WTC11 (cell line): ENCODE measurements at regions not wholly inside any gene's neighbourhood (a gene's known extent, or its start where the extent isn't known, plus 50 kb on each side); places are given as distances from the start of the nearest gene placed in this dataset.

Experiments
- ATAC-seq: fragments of 200-7000 bp; cut with Tn5 transposase; 2 replicates; pipeline ENCODE4 v1.10.0; 2021; ENCODE audit warnings: mild to moderate bottlenecking, moderate library complexity
- CTCF ChIA-PET: fragments of 300-600 bp; sonication (Branson Sonifier 250); formaldehyde crosslinking; loops from one replicate; lab custom pipeline; 2021; ENCODE audit warnings: antibody characterized with exemption; lab: Charles Lee
- POLR2A ChIA-PET: fragments of 350-600 bp; sonication (Branson Sonifier 250); formaldehyde crosslinking; loops from one replicate; lab custom pipeline; 2021; ENCODE audit warnings: antibody characterized with exemption; lab: Charles Lee
- DNase-seq: peaks from one replicate; pipeline ENCODE4 v3.0.0; 2021; ENCODE audit warnings: low spot score
- H3K27ac Mint-ChIP-seq: 2 replicates; pipeline ENCODE4 v1.8.0; 2021; ENCODE audit warnings: mixed read lengths
- H3K27me3 Mint-ChIP-seq: 2 replicates; pipeline ENCODE4 v1.8.0; 2021; ENCODE audit warnings: low read depth, mild to moderate bottlenecking, moderate library complexity, mixed read lengths
- H3K36me3 Mint-ChIP-seq: 2 replicates; pipeline ENCODE4 v1.8.0; 2021; ENCODE audit warnings: mixed read lengths
- H3K4me1 Mint-ChIP-seq: 2 replicates; pipeline ENCODE4 v1.8.0; 2022; ENCODE audit warnings: mixed read lengths
- H3K4me3 Mint-ChIP-seq: 2 replicates; pipeline ENCODE4 v1.8.0; 2021; ENCODE audit warnings: mild to moderate bottlenecking, moderate library complexity, mixed read lengths
- H3K9me3 Mint-ChIP-seq: 2 replicates; pipeline ENCODE4 v1.8.0; 2021; ENCODE audit warnings: mixed read lengths
- CREM ChIP-seq: sonication (generic); formaldehyde crosslinking; IDR thresholded peaks from 2 replicates; pipeline ENCODE4 v1.8.1; 2022; ENCODE audit warnings: mild to moderate bottlenecking, missing genetic modification reagents, moderate library complexity
- FOXP4 ChIP-seq: sonication (generic); formaldehyde crosslinking; IDR thresholded peaks from 2 replicates; pipeline ENCODE4 v1.8.0; 2022; ENCODE audit warnings: mild to moderate bottlenecking, missing genetic modification reagents
- GABPB1 ChIP-seq: sonication (generic); formaldehyde crosslinking; IDR thresholded peaks from 2 replicates; pipeline ENCODE4 v1.8.1; 2023; ENCODE audit warnings: mild to moderate bottlenecking, missing genetic modification reagents
- GRHL2 ChIP-seq: fragments of 250-450 bp; sonication (Bioruptor Pico); IDR thresholded peaks from 2 replicates; pipeline ENCODE4 v1.8.0; 2022; ENCODE audit warnings: mild to moderate bottlenecking, moderate library complexity; ENCODE audit not compliant: insufficient replicate concordance, severe bottlenecking
- MXD4 ChIP-seq: fragments of 250-450 bp; sonication (Bioruptor Pico); IDR thresholded peaks from 2 replicates; pipeline ENCODE4 v1.8.0; 2021; ENCODE audit warnings: mild to moderate bottlenecking, moderate library complexity, borderline replicate concordance
- SP1 ChIP-seq: sonication (generic); formaldehyde crosslinking; conservative IDR thresholded peaks from 2 replicates; pipeline ENCODE4 v1.8.1; 2022; ENCODE audit warnings: missing genetic modification reagents
- ZBTB21 ChIP-seq: sonication (generic); formaldehyde crosslinking; IDR thresholded peaks from 2 replicates; pipeline ENCODE4 v1.8.1; 2023; ENCODE audit warnings: mild to moderate bottlenecking, missing genetic modification reagents, borderline replicate concordance
- ZBTB43 ChIP-seq: sonication (generic); formaldehyde crosslinking; IDR thresholded peaks from 2 replicates; pipeline ENCODE4 v1.8.1; 2023; ENCODE audit warnings: mild to moderate bottlenecking, missing genetic modification reagents
- ZNF121 ChIP-seq: sonication (generic); formaldehyde crosslinking; IDR thresholded peaks from 2 replicates; pipeline ENCODE4 v1.8.0; 2023; ENCODE audit warnings: missing genetic modification reagents
- ZNF138 ChIP-seq: sonication (generic); formaldehyde crosslinking; conservative IDR thresholded peaks from 2 replicates; pipeline ENCODE4 v1.8.1; 2022; ENCODE audit warnings: mild to moderate bottlenecking, moderate library complexity, missing genetic modification reagents
- ZNF219 ChIP-seq: sonication (generic); formaldehyde crosslinking; IDR thresholded peaks from 2 replicates; pipeline ENCODE4 v1.8.0; 2023; ENCODE audit warnings: missing genetic modification reagents, mild to moderate bottlenecking, borderline replicate concordance
- ZNF317 ChIP-seq: sonication (generic); formaldehyde crosslinking; IDR thresholded peaks from 2 replicates; pipeline ENCODE4 v1.8.1; 2023; ENCODE audit warnings: low read depth, mild to moderate bottlenecking, moderate library complexity, missing genetic modification reagents, borderline replicate concordance
- ZNF532 ChIP-seq: fragments of 250-450 bp; sonication (Bioruptor Pico); IDR thresholded peaks from 2 replicates; pipeline ENCODE4 v1.9.0; 2021; ENCODE audit warnings: mild to moderate bottlenecking, borderline replicate concordance
- TF ChIP-seq, protein P1 (sequence below): sonication (generic); formaldehyde crosslinking; IDR thresholded peaks from 2 replicates; pipeline ENCODE4 v1.8.0; 2023; ENCODE audit warnings: missing genetic modification reagents
- TF ChIP-seq, protein P2 (sequence below): fragments of 250-450 bp; sonication (Bioruptor Pico); IDR thresholded peaks from 2 replicates; pipeline ENCODE4 v1.8.0; 2021; ENCODE audit warnings: mild to moderate bottlenecking
- TF ChIP-seq, protein P3 (sequence below): sonication (generic); formaldehyde crosslinking; conservative IDR thresholded peaks from 2 replicates; pipeline ENCODE4 v1.8.1; 2022; ENCODE audit warnings: mild to moderate bottlenecking, missing genetic modification reagents
- TF ChIP-seq, protein P4 (sequence below): sonication (generic); formaldehyde crosslinking; IDR thresholded peaks from 2 replicates; pipeline ENCODE4 v1.8.0; 2023; ENCODE audit warnings: mild to moderate bottlenecking, missing genetic modification reagents

GRCh38 chr2:59254279-59254678 lies 1013.2 kb upstream of the FANCL start:
- Mint-ChIP-seq H3K4me3 (no peak overlapping the region), H3K27ac (no peak overlapping the region)
- CTCF ChIA-PET = no interaction called here

DNA sequence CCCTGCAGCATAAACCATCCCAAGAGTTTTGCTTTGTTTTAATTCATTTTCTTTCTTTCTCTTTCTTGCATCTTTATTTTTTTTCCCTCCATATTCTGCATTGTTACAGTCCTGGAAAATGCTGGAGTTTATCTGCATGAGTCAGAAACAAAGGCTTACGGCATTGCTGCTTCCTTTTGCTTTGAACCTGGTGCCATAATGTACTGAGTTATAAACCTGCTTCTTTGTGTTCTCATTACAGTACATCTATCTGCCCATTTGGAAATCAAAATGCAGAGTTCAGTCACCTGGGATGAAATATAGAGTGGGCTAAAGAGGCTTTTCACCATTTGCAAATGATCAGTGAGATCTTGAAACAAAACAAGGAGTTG lies 1009.2 kb upstream of the FANCL start:
- ATAC-seq (no peak), DNase-seq (no peak)
- no peaks in the 10 kb centered on the region for H3K27me3 Mint-ChIP-seq
- peaks cover 15% of the 10 kb centered on the region for H3K4me1 Mint-ChIP-seq
- TF ChIP-seq CREM (CRISPR knock-in tag) (no peak), ZNF138 (CRISPR knock-in tag) (no peak), ZNF219 (CRISPR knock-in tag) (no peak), GABPB1 (no peak), ZBTB43 (no peak), MXD4 (CRISPR knock-in tag) (no peak), SP1 (CRISPR knock-in tag) (no peak), ZNF121 (no peak), GRHL2 (CRISPR knock-in tag) (no peak), ZBTB21 (CRISPR knock-in tag) (no peak)
- TF ChIP-seq, protein P1, sequence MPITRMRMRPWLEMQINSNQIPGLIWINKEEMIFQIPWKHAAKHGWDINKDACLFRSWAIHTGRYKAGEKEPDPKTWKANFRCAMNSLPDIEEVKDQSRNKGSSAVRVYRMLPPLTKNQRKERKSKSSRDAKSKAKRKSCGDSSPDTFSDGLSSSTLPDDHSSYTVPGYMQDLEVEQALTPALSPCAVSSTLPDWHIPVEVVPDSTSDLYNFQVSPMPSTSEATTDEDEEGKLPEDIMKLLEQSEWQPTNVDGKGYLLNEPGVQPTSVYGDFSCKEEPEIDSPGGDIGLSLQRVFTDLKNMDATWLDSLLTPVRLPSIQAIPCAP (CRISPR knock-in tag) = no peak
- TF ChIP-seq, protein P2, sequence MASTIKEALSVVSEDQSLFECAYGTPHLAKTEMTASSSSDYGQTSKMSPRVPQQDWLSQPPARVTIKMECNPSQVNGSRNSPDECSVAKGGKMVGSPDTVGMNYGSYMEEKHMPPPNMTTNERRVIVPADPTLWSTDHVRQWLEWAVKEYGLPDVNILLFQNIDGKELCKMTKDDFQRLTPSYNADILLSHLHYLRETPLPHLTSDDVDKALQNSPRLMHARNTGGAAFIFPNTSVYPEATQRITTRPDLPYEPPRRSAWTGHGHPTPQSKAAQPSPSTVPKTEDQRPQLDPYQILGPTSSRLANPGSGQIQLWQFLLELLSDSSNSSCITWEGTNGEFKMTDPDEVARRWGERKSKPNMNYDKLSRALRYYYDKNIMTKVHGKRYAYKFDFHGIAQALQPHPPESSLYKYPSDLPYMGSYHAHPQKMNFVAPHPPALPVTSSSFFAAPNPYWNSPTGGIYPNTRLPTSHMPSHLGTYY (CRISPR knock-in tag) = no peak
- H3K4me3 Mint-ChIP-seq = no peak overlapping the region
- ChIA-PET CTCF (interaction anchor here (0.6 to 1.0 kb wide), 3 partner anchors 54 to 487 kb away, joined by 3 to 4 read pairs (median 3); no protein-coding TSS in a partner anchor), POLR2A (interaction anchor here (0.6 kb wide), 1 partner anchor 770 kb away, joined by 4 read pairs; no protein-coding TSS in a partner anchor)
- no peak overlapping the region for H3K27ac Mint-ChIP-seq
- H3K9me3 Mint-ChIP-seq = no peaks in the 10 kb centered on the region
- H3K36me3 Mint-ChIP-seq = no peaks in the 10 kb centered on the region

More at GRCh38 chr2:59254279-59254678, 1013.2 kb upstream of the FANCL start:
- no peak for TF ChIP-seq ZNF317 (CRISPR knock-in tag)
- TF ChIP-seq, all 79 proteins: peak for 0
- Mint-ChIP-seq H3K36me3 (no peaks in the 10 kb centered on the region), H3K4me1 (peaks cover 30% of the 10 kb centered on the region), H3K9me3 (peaks cover 6% of the 10 kb centered on the region; the same call in 1 of the 2 replicates), H3K27me3 (no peaks in the 10 kb centered on the region)
- ATAC-seq (no peak), DNase-seq (no peak)
- POLR2A ChIA-PET = no interaction called here

DNA sequence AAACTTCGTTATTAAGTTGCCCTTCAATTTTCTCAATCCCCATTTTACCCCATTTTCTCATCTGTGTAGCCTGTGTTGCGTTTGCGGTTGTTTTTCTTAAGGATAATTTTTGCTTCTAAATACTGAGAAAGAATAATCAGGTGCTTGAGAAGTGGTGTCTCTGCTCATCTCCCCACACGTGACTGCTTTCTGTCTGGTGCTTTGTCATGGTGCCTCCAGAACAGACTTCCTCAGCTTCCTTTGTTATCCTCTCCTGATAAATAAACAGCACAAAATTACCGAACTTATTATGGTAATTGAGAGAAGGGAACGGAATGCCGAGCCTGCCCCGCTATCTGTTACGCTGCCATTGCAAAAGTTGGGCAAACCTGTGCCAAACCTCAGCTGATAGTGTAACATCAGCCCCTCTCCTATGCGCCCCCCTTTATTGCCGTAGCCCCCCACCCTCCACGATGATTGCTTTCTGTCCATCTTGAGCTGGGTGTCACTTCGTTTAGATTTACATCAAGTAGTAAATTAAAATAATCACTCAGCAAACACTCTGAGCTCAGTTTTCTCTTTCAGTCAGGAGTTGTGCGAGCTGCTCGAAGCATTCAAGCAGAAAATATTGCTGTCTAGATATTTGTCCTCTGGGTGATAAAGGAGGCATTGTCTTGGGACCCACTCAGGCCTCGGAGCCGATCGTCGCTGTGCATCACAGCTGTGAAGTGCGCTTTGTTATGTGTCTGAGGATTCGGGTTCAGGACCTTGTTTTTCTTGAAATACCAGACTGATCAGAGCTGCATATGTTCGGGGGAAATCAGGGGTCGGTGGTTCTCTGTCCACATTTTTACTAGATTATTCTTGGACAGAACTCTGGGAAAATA lies 1008.5 kb upstream of the FANCL start:
- CTCF ChIA-PET = interaction anchor here (0.6 to 1.0 kb wide), 4 partner anchors 55 to 487 kb away, joined by 3 to 4 read pairs (median 3); no protein-coding TSS in a partner anchor
- Mint-ChIP-seq H3K9me3 (no peaks in the 10 kb centered on the region), H3K36me3 (no peaks in the 10 kb centered on the region), H3K4me3 (no peak overlapping the region), H3K27me3 (no peaks in the 10 kb centered on the region), H3K4me1 (peaks cover 15% of the 10 kb centered on the region), H3K27ac (no peak overlapping the region)
- ATAC-seq = no peak
- POLR2A ChIA-PET = interaction anchor here (0.6 kb wide), 1 partner anchor 771 kb away, joined by 4 read pairs; no protein-coding TSS in a partner anchor
- DNase-seq = no peak
- TF ChIP-seq FOXP4 (no peak), ZNF532 (CRISPR knock-in tag) (no peak)
- TF ChIP-seq, protein P3, sequence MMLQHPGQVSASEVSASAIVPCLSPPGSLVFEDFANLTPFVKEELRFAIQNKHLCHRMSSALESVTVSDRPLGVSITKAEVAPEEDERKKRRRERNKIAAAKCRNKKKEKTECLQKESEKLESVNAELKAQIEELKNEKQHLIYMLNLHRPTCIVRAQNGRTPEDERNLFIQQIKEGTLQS (CRISPR knock-in tag) = no peak
- TF ChIP-seq, protein P4, sequence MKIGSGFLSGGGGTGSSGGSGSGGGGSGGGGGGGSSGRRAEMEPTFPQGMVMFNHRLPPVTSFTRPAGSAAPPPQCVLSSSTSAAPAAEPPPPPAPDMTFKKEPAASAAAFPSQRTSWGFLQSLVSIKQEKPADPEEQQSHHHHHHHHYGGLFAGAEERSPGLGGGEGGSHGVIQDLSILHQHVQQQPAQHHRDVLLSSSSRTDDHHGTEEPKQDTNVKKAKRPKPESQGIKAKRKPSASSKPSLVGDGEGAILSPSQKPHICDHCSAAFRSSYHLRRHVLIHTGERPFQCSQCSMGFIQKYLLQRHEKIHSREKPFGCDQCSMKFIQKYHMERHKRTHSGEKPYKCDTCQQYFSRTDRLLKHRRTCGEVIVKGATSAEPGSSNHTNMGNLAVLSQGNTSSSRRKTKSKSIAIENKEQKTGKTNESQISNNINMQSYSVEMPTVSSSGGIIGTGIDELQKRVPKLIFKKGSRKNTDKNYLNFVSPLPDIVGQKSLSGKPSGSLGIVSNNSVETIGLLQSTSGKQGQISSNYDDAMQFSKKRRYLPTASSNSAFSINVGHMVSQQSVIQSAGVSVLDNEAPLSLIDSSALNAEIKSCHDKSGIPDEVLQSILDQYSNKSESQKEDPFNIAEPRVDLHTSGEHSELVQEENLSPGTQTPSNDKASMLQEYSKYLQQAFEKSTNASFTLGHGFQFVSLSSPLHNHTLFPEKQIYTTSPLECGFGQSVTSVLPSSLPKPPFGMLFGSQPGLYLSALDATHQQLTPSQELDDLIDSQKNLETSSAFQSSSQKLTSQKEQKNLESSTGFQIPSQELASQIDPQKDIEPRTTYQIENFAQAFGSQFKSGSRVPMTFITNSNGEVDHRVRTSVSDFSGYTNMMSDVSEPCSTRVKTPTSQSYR (CRISPR knock-in tag) = no peak
